ENCODE measurements at regions not wholly inside any gene's neighbourhood (a gene's known extent, or its start where the extent isn't known, plus 50 kb on each side); places are given as distances from the start of the nearest gene placed in this dataset.

- peaks cover 5% of the 10 kb centered on the region for H3K27me3 ChIP-seq (ENCODE audit: insufficient read depth, low read length, poor library complexity, severe bottlenecking)
- H4K20me1 ChIP-seq (ENCODE audit: insufficient read depth, low read length, poor library complexity, severe bottlenecking), result no peaks in the 10 kb centered on the region
- no peaks in the 10 kb centered on the region for H3K9me3 ChIP-seq (ENCODE audit: insufficient read depth, low read depth, low read length)
- H3K4me2 ChIP-seq (ENCODE audit: low read depth, low read length, poor library complexity, severe bottlenecking), result no peak overlapping the region
- H3K4me1 ChIP-seq (ENCODE audit: insufficient read depth, low read length, poor library complexity, severe bottlenecking), result no peaks in the 10 kb centered on the region
- H3K4me3 ChIP-seq (ENCODE audit: low read length, poor library complexity, severe bottlenecking), result no peak overlapping the region
- H3K9me2 ChIP-seq (replicated peaks; ENCODE audit: low read depth, low read length), result no peaks in the 10 kb centered on the region
- no peak for TF ChIP-seq EZH2phosphoT487 (IDR thresholded peaks at IDR 0.05; ENCODE audit: borderline replicate concordance)
- no peak overlapping the region for H2AFZ ChIP-seq (ENCODE audit: low read length)
- no peak overlapping the region for H3K9ac ChIP-seq (ENCODE audit: low read depth, low read length, poor library complexity, severe bottlenecking)
- H3K36me3 ChIP-seq (ENCODE audit: insufficient read depth, low read length), result no peaks in the 10 kb centered on the region
- H3F3A ChIP-seq (ENCODE audit: low read depth), result no peaks in the 10 kb centered on the region
- no peaks in the 10 kb centered on the region for H3K79me2 ChIP-seq (ENCODE audit: insufficient read depth, low read length)
These were observed 231.1 kb upstream of the PRKCQ start for GRCh38 chr10:6811153-6811552.

DNA sequence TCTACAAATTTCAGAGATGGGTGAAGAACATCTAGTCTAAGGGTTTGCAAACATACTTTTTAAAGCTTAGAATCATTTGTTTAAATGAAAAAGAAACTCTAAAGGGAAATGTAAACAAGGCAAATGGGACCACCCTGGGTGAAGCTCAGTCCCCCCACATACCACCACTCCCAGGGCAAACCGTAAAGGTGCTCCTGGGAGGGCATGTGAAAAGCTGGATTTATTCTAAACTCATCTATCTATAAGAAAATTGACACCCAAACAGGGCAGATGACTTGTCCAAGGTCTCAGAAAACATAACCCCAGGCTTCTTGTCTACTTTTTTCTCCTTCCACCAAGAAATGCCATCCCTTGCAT lies 223.3 kb upstream of the PRKCQ start:
- no peaks in the 10 kb centered on the region for H3K9me3 ChIP-seq (ENCODE audit: insufficient read depth, low read depth, low read length)
- no peak overlapping the region for H3K4me3 ChIP-seq (ENCODE audit: low read length, poor library complexity, severe bottlenecking)
- no peaks in the 10 kb centered on the region for H3K9me2 ChIP-seq (replicated peaks; ENCODE audit: low read depth, low read length)
- H3K4me1 ChIP-seq (ENCODE audit: insufficient read depth, low read length, poor library complexity, severe bottlenecking), result no peaks in the 10 kb centered on the region
- H3K4me2 ChIP-seq (ENCODE audit: low read depth, low read length, poor library complexity, severe bottlenecking), result no peak overlapping the region
- no peak overlapping the region for H2AFZ ChIP-seq (ENCODE audit: low read length)
- no peaks in the 10 kb centered on the region for H3K27me3 ChIP-seq (ENCODE audit: insufficient read depth, low read length, poor library complexity, severe bottlenecking)
- no peak overlapping the region for H3K9ac ChIP-seq (ENCODE audit: low read depth, low read length, poor library complexity, severe bottlenecking)
- no peaks in the 10 kb centered on the region for H3F3A ChIP-seq (ENCODE audit: low read depth)
- H3K79me2 ChIP-seq (ENCODE audit: insufficient read depth, low read length), result no peaks in the 10 kb centered on the region
- H4K20me1 ChIP-seq (ENCODE audit: insufficient read depth, low read length, poor library complexity, severe bottlenecking), result no peaks in the 10 kb centered on the region
- TF ChIP-seq EZH2phosphoT487 (IDR thresholded peaks at IDR 0.05; ENCODE audit: borderline replicate concordance), result no peak
- TF ChIP-seq, protein P1, sequence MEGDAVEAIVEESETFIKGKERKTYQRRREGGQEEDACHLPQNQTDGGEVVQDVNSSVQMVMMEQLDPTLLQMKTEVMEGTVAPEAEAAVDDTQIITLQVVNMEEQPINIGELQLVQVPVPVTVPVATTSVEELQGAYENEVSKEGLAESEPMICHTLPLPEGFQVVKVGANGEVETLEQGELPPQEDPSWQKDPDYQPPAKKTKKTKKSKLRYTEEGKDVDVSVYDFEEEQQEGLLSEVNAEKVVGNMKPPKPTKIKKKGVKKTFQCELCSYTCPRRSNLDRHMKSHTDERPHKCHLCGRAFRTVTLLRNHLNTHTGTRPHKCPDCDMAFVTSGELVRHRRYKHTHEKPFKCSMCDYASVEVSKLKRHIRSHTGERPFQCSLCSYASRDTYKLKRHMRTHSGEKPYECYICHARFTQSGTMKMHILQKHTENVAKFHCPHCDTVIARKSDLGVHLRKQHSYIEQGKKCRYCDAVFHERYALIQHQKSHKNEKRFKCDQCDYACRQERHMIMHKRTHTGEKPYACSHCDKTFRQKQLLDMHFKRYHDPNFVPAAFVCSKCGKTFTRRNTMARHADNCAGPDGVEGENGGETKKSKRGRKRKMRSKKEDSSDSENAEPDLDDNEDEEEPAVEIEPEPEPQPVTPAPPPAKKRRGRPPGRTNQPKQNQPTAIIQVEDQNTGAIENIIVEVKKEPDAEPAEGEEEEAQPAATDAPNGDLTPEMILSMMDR (conservative IDR thresholded peaks at IDR 0.05; ENCODE audit: low read length), result no peak
- H3K36me3 ChIP-seq (ENCODE audit: insufficient read depth, low read length), result no peaks in the 10 kb centered on the region

GRCh38 chr10:6802759-6803426 lies 222.8 kb upstream of the PRKCQ start:
- Histone ChIP-seq H3K4me3 (ENCODE audit: low read length, poor library complexity, severe bottlenecking) (no peak overlapping the region), H3K79me2 (ENCODE audit: insufficient read depth, low read length) (no peaks in the 10 kb centered on the region), H3F3A (ENCODE audit: low read depth) (no peaks in the 10 kb centered on the region), H3K9ac (ENCODE audit: low read depth, low read length, poor library complexity, severe bottlenecking) (no peak overlapping the region), H4K20me1 (ENCODE audit: insufficient read depth, low read length, poor library complexity, severe bottlenecking) (no peaks in the 10 kb centered on the region), H3K4me1 (ENCODE audit: insufficient read depth, low read length, poor library complexity, severe bottlenecking) (no peaks in the 10 kb centered on the region), H2AFZ (ENCODE audit: low read length) (no peak overlapping the region), H3K9me2 (replicated peaks; ENCODE audit: low read depth, low read length) (no peaks in the 10 kb centered on the region), H3K36me3 (ENCODE audit: insufficient read depth, low read length) (no peaks in the 10 kb centered on the region), H3K27me3 (ENCODE audit: insufficient read depth, low read length, poor library complexity, severe bottlenecking) (no peaks in the 10 kb centered on the region), H3K4me2 (ENCODE audit: low read depth, low read length, poor library complexity, severe bottlenecking) (no peak overlapping the region), H3K9me3 (ENCODE audit: insufficient read depth, low read depth, low read length) (no peaks in the 10 kb centered on the region)
- no peak for TF ChIP-seq EZH2phosphoT487 (IDR thresholded peaks at IDR 0.05; ENCODE audit: borderline replicate concordance)
- TF ChIP-seq, protein P1 (conservative IDR thresholded peaks at IDR 0.05; ENCODE audit: low read length), result no peak

- no peaks in the 10 kb centered on the region for H3K9me2 ChIP-seq (replicated peaks; ENCODE audit: low read depth, low read length)
- TF ChIP-seq EZH2phosphoT487 (IDR thresholded peaks at IDR 0.05; ENCODE audit: borderline replicate concordance), result no peak
- TF ChIP-seq, protein P1 (conservative IDR thresholded peaks at IDR 0.05; ENCODE audit: low read length), result no peak
- H3K4me1 ChIP-seq (ENCODE audit: insufficient read depth, low read length, poor library complexity, severe bottlenecking), result no peaks in the 10 kb centered on the region
- H3K36me3 ChIP-seq (ENCODE audit: insufficient read depth, low read length), result no peaks in the 10 kb centered on the region
- no peak overlapping the region for H2AFZ ChIP-seq (ENCODE audit: low read length)
- no peaks in the 10 kb centered on the region for H3K27me3 ChIP-seq (ENCODE audit: insufficient read depth, low read length, poor library complexity, severe bottlenecking)
- no peak overlapping the region for H3K4me3 ChIP-seq (ENCODE audit: low read length, poor library complexity, severe bottlenecking)
- no peak overlapping the region for H3K9ac ChIP-seq (ENCODE audit: low read depth, low read length, poor library complexity, severe bottlenecking)
- no peaks in the 10 kb centered on the region for H3K9me3 ChIP-seq (ENCODE audit: insufficient read depth, low read depth, low read length)
- H3K79me2 ChIP-seq (ENCODE audit: insufficient read depth, low read length), result no peaks in the 10 kb centered on the region
- no peaks in the 10 kb centered on the region for H3F3A ChIP-seq (ENCODE audit: low read depth)
- H4K20me1 ChIP-seq (ENCODE audit: insufficient read depth, low read length, poor library complexity, severe bottlenecking), result no peaks in the 10 kb centered on the region
- no peak overlapping the region for H3K4me2 ChIP-seq (ENCODE audit: low read depth, low read length, poor library complexity, severe bottlenecking)
These were observed 216.2 kb upstream of the PRKCQ start for GRCh38 chr10:6796231-6796630.

Measured in Loucy (cell line).